HL-60 (cell line): ENCODE measurements at regions not wholly inside any gene's neighbourhood (a gene's known extent, or its start where the extent isn't known, plus 50 kb on each side); places are given as distances from the start of the nearest gene placed in this dataset.

Experiments used
- DNase-seq, 2 experiments: peaks; one replicate each; pipeline ENCODE4 v3.0.0-alpha.2; 2010 to 2020; ENCODE audit warnings: low read depth in 1 of 2, low spot score in 1 of 2
- H3K27ac ChIP-seq: fragments of 250-450 bp; sonication (Bioruptor Pico); replicated peaks from 2 replicates; pipeline ENCODE4 v1.5.1; 2020; ENCODE audit warnings: mild to moderate bottlenecking, moderate library complexity
- H3K27me3 ChIP-seq: fragments of 250-450 bp; sonication (Bioruptor Pico); 2 replicates; pipeline ENCODE4 v1.5.1; 2021; ENCODE audit warnings: mild to moderate bottlenecking, moderate library complexity; ENCODE audit not compliant: insufficient read depth, poor library complexity, severe bottlenecking
- H3K4me3 ChIP-seq: replicated peaks from 2 replicates; pipeline ENCODE4 v1.5.1; 2011; ENCODE audit warnings: mild to moderate bottlenecking, control low read depth, low read length; ENCODE audit not compliant: insufficient read depth
- CTCF ChIP-seq: IDR thresholded peaks from one replicate; pipeline ENCODE4 v1.5.1; 2011; ENCODE audit warnings: low read length, control low read depth, inconsistent platforms; ENCODE audit not compliant: insufficient read depth
- GABPA ChIP-seq: IDR thresholded peaks from 2 replicates; pipeline ENCODE4 v1.6.1; 2012; ENCODE audit warnings: low read depth
- POLR2AphosphoS5 ChIP-seq: IDR thresholded peaks from 2 replicates; pipeline ENCODE4 v1.6.1; 2012; ENCODE audit warnings: low read depth
- REST ChIP-seq: IDR thresholded peaks from 2 replicates; pipeline ENCODE4 v1.6.1; 2012; ENCODE audit warnings: low read depth; ENCODE audit not compliant: insufficient replicate concordance
- SPI1 ChIP-seq: IDR thresholded peaks from 2 replicates; pipeline ENCODE4 v1.6.1; 2012; ENCODE audit warnings: low read depth, mild to moderate bottlenecking, borderline replicate concordance

- H3K4me3 ChIP-seq: no peak overlapping the region
- no peak for TF ChIP-seq SPI1
- TF ChIP-seq POLR2AphosphoS5: no peak
- TF ChIP-seq REST: no peak
- TF ChIP-seq CTCF: no peak
- no peak for TF ChIP-seq GABPA
- H3K27ac ChIP-seq: no peak overlapping the region
- H3K27me3 ChIP-seq: no peaks in the 10 kb centered on the region
- DNase-seq: peak; percentile 32 to 79
Observed at GRCh38 chr5:142388696-142389095, 63.9 kb upstream of the SPRY4 start.

- H3K27ac ChIP-seq: no peak overlapping the region
- no peak overlapping the region for H3K4me3 ChIP-seq
- no peaks in the 10 kb centered on the region for H3K27me3 ChIP-seq
- DNase-seq: no peak
- TF ChIP-seq REST: no peak
- no peak for TF ChIP-seq SPI1
- TF ChIP-seq CTCF: no peak
- no peak for TF ChIP-seq GABPA
- TF ChIP-seq POLR2AphosphoS5: no peak
Observed at GRCh38 chr5:142387024-142387682, 62.3 kb upstream of the SPRY4 start.

DNA sequence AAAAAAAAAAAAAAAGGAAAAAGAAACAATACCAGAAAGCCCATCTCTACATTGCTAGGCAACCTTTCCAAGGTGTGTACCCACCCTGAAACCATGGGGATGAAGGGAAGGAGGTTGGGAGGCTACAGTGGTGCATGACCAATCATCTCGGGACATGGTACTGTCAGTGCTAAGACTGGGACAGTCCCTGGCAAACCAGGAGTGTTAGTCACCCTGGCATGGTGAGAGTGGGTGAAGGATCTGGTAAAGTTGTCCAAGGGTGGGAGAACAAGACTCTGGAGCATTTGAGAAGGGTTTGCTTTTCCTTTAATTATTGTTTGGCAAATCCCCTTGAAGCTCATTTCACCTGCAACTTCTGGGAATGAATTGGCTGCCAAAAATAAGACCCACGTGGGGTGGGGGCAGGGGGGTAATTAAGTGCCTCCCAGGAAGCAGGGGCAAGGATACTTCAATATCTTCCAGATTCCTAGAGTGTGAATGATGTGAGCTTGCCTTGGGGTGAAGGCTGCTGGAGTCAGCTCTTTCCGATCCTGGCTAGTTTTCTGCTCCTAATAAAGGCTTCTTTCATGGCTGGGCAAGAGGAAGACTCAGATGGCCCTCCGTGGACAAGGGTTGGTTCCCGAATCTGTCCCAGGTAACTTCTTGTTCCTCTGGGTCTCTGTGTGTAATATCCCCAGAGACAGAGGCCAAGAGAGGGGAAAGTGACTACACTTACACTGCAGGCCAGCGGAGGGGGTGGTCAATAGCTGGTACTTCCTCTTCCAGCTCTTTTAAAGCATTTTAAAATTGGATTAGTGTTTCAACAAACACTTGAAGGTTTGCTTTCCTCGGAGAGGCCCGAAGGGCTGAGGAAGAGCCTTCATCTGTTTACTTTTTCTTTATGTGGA lies 61.6 kb upstream of the SPRY4 start:
- Histone ChIP-seq H3K4me3 (no peak overlapping the region), H3K27ac (no peak overlapping the region), H3K27me3 (no peaks in the 10 kb centered on the region)
- TF ChIP-seq POLR2AphosphoS5: no peak
- no peak for TF ChIP-seq CTCF
- no peak for TF ChIP-seq REST
- peak in 1 of 2 experiments; percentile 41 for DNase-seq
